ENCODE measurements at regions not wholly inside any gene's neighbourhood (a gene's known extent, or its start where the extent isn't known, plus 50 kb on each side); places are given as distances from the start of the nearest gene placed in this dataset.

DNA sequence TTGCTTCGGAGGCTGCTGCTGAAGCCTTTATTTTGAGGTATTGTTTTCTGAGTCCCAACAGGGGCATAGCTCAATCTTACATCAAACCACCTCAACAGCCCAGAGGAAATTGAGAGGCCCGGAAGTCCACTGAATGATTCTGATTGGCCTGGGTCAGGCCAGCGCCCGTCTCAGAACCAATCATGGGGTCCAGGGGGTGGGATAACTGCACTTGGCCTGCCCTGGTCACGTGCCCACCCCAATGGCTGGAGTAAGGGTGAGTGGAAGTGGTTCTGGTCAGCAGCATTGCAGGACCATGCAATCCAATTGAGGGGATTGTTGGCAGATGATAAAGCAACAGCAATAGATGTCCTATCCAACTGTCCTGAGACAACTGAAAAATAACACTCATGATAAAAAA is 190.6 kb downstream of the HERPUD2 start:
- H3K4me3 ChIP-seq (ENCODE audit: low read depth, poor library complexity, severe bottlenecking), result no peak overlapping the region
- WGBS, 2 donors, result 88 to 91% methylated on average over 5 of the region's 5 CpGs
- intact Hi-C loops (cut with DNase I; ENCODE audit: low total_unique reads), result no loop called here
- no peak for DNase-seq (ENCODE audit: low spot score in 2 of 2)
- no peak for TF ChIP-seq POLR2A (IDR thresholded peaks at IDR 0.05)

DNA sequence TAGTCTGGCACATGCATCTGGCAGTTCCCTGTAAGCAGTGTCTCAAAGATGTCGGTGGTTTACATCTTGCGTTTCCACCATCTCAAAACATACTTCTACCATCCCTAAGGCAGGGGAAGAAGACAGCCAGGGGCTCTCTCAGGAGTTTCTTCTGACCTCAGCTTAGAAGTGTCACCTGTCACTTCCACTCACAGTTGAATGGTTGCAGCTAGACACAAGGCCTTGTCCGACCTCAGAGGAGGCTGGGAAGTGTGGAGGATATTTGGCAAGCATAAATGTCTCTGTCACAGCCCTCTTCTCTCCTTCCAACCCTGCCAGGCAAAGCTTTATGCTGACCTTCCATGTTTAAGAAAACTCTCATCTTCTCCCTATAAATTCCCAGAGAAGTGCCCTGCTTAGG is 193.3 kb downstream of the HERPUD2 start:
- intact Hi-C loops (cut with DNase I; ENCODE audit: low total_unique reads), result no loop called here
- TF ChIP-seq, protein P1, sequence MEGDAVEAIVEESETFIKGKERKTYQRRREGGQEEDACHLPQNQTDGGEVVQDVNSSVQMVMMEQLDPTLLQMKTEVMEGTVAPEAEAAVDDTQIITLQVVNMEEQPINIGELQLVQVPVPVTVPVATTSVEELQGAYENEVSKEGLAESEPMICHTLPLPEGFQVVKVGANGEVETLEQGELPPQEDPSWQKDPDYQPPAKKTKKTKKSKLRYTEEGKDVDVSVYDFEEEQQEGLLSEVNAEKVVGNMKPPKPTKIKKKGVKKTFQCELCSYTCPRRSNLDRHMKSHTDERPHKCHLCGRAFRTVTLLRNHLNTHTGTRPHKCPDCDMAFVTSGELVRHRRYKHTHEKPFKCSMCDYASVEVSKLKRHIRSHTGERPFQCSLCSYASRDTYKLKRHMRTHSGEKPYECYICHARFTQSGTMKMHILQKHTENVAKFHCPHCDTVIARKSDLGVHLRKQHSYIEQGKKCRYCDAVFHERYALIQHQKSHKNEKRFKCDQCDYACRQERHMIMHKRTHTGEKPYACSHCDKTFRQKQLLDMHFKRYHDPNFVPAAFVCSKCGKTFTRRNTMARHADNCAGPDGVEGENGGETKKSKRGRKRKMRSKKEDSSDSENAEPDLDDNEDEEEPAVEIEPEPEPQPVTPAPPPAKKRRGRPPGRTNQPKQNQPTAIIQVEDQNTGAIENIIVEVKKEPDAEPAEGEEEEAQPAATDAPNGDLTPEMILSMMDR (IDR thresholded peaks at IDR 0.05), result no peak
- TF ChIP-seq POLR2A (IDR thresholded peaks at IDR 0.05), result no peak
- H3K4me3 ChIP-seq (ENCODE audit: low read depth, poor library complexity, severe bottlenecking), result no peak overlapping the region
- DNase-seq (ENCODE audit: low spot score in 2 of 2), result no peak
- 77 to 80% methylated on average over 3 of the region's 3 CpGs for WGBS, 2 donors

DNA sequence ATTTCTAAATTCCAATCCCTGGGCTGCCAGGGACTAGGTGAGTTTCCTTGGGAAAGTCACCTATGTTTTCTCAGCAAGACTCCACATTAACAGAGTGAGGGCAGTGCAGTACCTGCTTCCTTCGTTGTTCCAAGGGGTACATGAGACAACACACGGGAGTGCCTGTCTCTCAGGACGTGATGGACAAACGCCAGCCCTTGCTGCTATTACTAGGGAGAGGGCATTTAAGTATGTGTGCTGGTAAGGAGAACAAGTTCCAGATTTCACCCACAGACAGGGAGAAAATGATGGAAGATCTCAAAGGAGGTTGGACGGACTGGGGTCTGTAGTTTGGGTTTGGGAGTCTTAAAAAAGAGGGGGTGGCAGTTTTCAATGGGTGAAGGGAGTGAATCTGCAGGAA is 195.7 kb downstream of the HERPUD2 start:
- intact Hi-C loops (cut with DNase I; ENCODE audit: low total_unique reads), result no loop called here
- no peak for TF ChIP-seq POLR2A (IDR thresholded peaks at IDR 0.05)
- TF ChIP-seq, protein P1 (IDR thresholded peaks at IDR 0.05), result no peak
- H3K4me3 ChIP-seq (ENCODE audit: low read depth, poor library complexity, severe bottlenecking), result no peak overlapping the region
- 76 to 77% methylated on average over 5 of the region's 5 CpGs for WGBS, 2 donors
- peak in 1 of 2 donors; percentile 70 for DNase-seq (ENCODE audit: low spot score in 2 of 2)

DNA sequence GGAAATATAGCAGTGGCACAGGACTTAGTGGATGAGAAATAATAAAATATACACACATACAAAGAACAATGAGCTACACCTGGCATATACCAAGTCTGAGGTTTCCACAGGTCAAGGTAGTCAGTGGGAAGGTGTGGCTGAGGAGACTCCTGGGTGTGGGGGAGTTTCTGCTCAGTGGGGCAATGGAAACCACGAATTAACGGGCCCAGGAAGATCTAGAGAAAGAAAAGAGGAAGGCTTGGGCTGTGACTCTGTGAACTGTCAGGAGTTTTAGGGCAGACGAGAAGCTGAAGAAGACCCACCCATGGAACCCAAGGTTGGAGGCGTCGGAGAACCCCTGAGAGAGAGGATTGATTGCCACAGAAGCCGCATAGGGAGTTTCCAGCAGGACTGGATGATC is 196.5 kb downstream of the HERPUD2 start:
- H3K4me3 ChIP-seq (ENCODE audit: low read depth, poor library complexity, severe bottlenecking), result no peak overlapping the region
- no peak for DNase-seq (ENCODE audit: low spot score in 2 of 2)
- 88 to 90% methylated on average over 6 of the region's 6 CpGs for WGBS, 2 donors
- TF ChIP-seq POLR2A (IDR thresholded peaks at IDR 0.05), result no peak
- TF ChIP-seq, protein P1 (IDR thresholded peaks at IDR 0.05), result no peak
- intact Hi-C loops (cut with DNase I; ENCODE audit: low total_unique reads), result no loop called here

DNA sequence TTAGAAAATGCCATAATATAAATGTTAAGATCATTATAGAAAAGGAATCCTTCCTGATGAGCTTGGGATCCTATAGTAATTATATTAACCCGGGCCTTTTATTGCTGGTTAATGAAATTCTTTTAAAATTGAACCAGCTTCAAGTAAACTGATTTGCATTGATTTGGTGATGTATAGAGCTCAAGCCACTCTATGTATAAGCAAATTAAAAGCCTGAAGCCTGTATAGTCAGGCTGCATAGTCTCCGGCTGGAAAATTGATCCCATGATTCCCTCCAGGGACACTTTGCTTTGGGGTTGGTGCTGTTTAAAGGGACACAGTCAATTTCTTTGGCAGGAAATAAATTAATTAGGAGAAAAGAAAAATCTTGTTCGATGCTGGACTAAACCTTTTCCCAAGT is 199.1 kb downstream of the HERPUD2 start:
- DNase-seq (ENCODE audit: low spot score in 2 of 2), result no peak
- WGBS, 2 donors, result 67 to 73% methylated on average over 3 of the region's 3 CpGs
- intact Hi-C loops (cut with DNase I; ENCODE audit: low total_unique reads), result no loop called here
- no peak overlapping the region for H3K4me3 ChIP-seq (ENCODE audit: low read depth, poor library complexity, severe bottlenecking)
- TF ChIP-seq POLR2A (IDR thresholded peaks at IDR 0.05), result no peak

DNA sequence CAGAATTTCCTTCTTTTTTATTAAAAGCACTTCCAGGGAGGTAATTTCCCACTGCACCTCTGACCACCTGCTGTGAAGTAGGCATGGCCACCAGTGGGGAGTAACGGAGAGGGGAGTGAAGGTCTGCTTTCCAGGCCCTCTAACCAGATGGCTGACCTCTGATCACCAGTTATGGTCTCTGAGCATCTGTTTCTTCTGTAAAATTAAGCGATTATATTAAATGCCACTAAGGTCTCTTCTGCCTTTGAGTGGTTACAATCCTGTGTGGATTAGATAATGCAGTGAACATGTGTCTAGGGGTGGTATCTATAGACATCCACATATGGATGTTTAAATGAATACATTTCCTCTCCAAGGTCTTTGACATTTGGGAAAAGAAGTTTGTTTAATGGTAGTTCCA is 199.6 kb downstream of the HERPUD2 start:
- DNase-seq (ENCODE audit: low spot score in 2 of 2), result no peak
- H3K4me3 ChIP-seq (ENCODE audit: low read depth, poor library complexity, severe bottlenecking), result no peak overlapping the region
- 61 to 83% methylated on average over 2 of the region's 2 CpGs for whole genome bisulfite sequencing, 2 donors
- intact Hi-C loops (cut with DNase I; ENCODE audit: low total_unique reads), result no loop called here
- TF ChIP-seq POLR2A (IDR thresholded peaks at IDR 0.05), result no peak
- TF ChIP-seq, protein P1 (IDR thresholded peaks at IDR 0.05), result no peak

DNA sequence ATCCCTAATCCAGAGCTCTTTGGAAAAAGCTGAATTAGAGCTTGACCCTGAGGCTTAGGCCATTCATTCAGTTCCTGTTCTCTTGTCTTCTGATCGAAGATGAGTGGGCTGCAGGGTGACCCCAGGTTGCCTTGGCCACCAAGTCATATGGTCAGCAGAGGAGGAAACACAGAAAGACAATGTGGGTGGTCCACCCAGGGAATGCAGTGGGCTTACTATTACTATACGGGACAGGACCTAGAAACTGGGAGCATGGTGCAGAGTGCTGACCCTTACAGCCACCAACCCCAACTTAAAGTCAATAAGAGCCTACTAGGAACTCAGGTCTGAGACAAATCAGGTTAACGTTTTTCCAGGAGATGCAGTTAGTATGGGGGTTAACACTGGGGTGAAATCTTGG is 200.5 kb downstream of the HERPUD2 start:
- intact Hi-C loops (cut with DNase I; ENCODE audit: low total_unique reads), result no loop called here
- TF ChIP-seq, protein P1 (IDR thresholded peaks at IDR 0.05), result no peak
- TF ChIP-seq POLR2A (IDR thresholded peaks at IDR 0.05), result no peak
- no peak for DNase-seq (ENCODE audit: low spot score in 2 of 2)
- 75 to 76% methylated on average over 3 of the region's 3 CpGs for WGBS, 2 donors
- H3K4me3 ChIP-seq (ENCODE audit: low read depth, poor library complexity, severe bottlenecking), result no peak overlapping the region
